GM23248 (cell line): ENCODE measurements at regions not wholly inside any gene's neighbourhood (a gene's known extent, or its start where the extent isn't known, plus 50 kb on each side); places are given as distances from the start of the nearest gene placed in this dataset.

Experiments used
- DNase-seq: peaks from one replicate; pipeline ENCODE4 v3.0.0-alpha.2; 2015
- H2AFZ ChIP-seq: fragments of 200-600 bp; sonication (generic); 2 replicates; pipeline ENCODE4 v1.6.1; 2016; ENCODE audit warnings: antibody characterized with exemption
- H3F3A ChIP-seq: fragments of 200-600 bp; sonication (generic); 2 replicates; pipeline ENCODE4 v1.6.1; 2016; ENCODE audit warnings: mild to moderate bottlenecking, antibody characterized with exemption, mixed run types; ENCODE audit not compliant: insufficient read depth
- H3K27ac ChIP-seq: fragments of 200-600 bp; sonication (generic); 2 replicates; pipeline ENCODE4 v1.5.1; 2016; ENCODE audit warnings: mild to moderate bottlenecking
- H3K27me3 ChIP-seq: fragments of 200-600 bp; sonication (generic); replicated peaks from 2 replicates; pipeline ENCODE4 v1.6.1; 2016; ENCODE audit warnings: mild to moderate bottlenecking; ENCODE audit not compliant: insufficient read depth
- H3K36me3 ChIP-seq: fragments of 200-600 bp; sonication (generic); 2 replicates; pipeline ENCODE4 v1.6.1; 2016; ENCODE audit warnings: low read depth, mild to moderate bottlenecking
- H3K4me1 ChIP-seq: fragments of 200-600 bp; sonication (generic); 2 replicates; pipeline ENCODE4 v1.6.1; 2016; ENCODE audit warnings: mild to moderate bottlenecking; ENCODE audit not compliant: insufficient read depth
- H3K4me2 ChIP-seq: fragments of 200-600 bp; sonication (generic); one replicate; pipeline ENCODE4 v1.6.1; 2016; ENCODE audit warnings: mild to moderate bottlenecking; ENCODE audit not compliant: unreplicated experiment
- H3K4me3 ChIP-seq: fragments of 200-600 bp; sonication (generic); 2 replicates; pipeline ENCODE4 v1.5.1; 2016; ENCODE audit warnings: mild to moderate bottlenecking
- H3K79me2 ChIP-seq: fragments of 200-600 bp; sonication (generic); 2 replicates; pipeline ENCODE4 v1.6.1; 2016; ENCODE audit warnings: mild to moderate bottlenecking; ENCODE audit not compliant: insufficient read depth
- H3K9ac ChIP-seq: fragments of 200-600 bp; sonication (generic); 2 replicates; pipeline ENCODE4 v1.6.1; 2016; ENCODE audit warnings: mild to moderate bottlenecking
- H3K9me2 ChIP-seq: fragments of 200-600 bp; sonication (generic); 2 replicates; pipeline ENCODE4 v1.6.1; 2016; ENCODE audit warnings: mixed run types, mild to moderate bottlenecking, moderate library complexity; ENCODE audit not compliant: insufficient read depth
- H3K9me3 ChIP-seq: fragments of 200-600 bp; sonication (generic); one replicate; pipeline ENCODE4 v1.6.1; 2017; ENCODE audit warnings: low read depth
- H4K20me1 ChIP-seq: fragments of 200-600 bp; sonication (generic); 2 replicates; pipeline ENCODE4 v1.6.0; 2016; ENCODE audit not compliant: insufficient read depth
- EZH2 ChIP-seq: fragments of 200-600 bp; sonication (generic); IDR thresholded peaks from 2 replicates; pipeline ENCODE4 v1.6.1; 2018; ENCODE audit warnings: antibody characterized with exemption, mild to moderate bottlenecking; ENCODE audit not compliant: insufficient read depth, poor library complexity, severe bottlenecking
- EZH2phosphoT487 ChIP-seq: fragments of 200-600 bp; sonication (generic); IDR thresholded peaks from 2 replicates; pipeline ENCODE4 v1.6.1; 2018; ENCODE audit warnings: antibody characterized with exemption, moderate library complexity, mild to moderate bottlenecking, low read depth; ENCODE audit not compliant: insufficient read depth
- WGBS, 2 experiments: methylation state at CpG; one replicate each; pipeline ENCODE4 v1.1.6; 2015 to 2017; ENCODE audit warnings: low lambda C conversion rate in 2 of 2, low coverage in 1 of 2; ENCODE audit errors: missing lambda C conversion rate in 2 of 2; 5-methylcytosine and 5-hydroxymethylcytosine counted together
- in situ Hi-C: fragments of 300-500 bp; cut with MboI; formaldehyde crosslinking; loops from 2 replicates; pipeline ENCODE4 v1.15.0; 2020

DNA sequence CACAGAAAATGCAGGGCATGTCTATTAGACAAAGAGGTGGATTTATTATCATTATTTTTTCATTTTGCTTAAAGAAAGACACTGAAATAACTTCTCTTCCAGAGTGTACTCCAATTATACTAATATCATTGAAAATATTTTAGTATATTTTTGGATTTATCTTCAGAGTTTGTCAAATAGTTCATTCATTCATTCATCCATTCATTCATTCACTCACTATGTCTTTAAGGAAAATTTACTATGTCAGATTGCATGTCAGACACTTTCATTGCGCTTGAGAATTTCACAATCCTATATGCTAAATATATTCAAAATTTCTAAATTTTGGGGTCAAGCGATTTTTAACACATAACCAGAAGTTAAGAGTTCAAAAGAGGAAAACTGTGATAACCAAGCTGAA, 479.1 kb downstream of the ZEB2 start:
- no peak overlapping the region for H3K27ac ChIP-seq
- no peak overlapping the region for H3K4me2 ChIP-seq
- no peak for TF ChIP-seq EZH2
- TF ChIP-seq EZH2phosphoT487 = no peak
- no peaks in the 10 kb centered on the region for H3K36me3 ChIP-seq
- H3K79me2 ChIP-seq = no peaks in the 10 kb centered on the region
- no peak overlapping the region for H2AFZ ChIP-seq
- no peaks in the 10 kb centered on the region for H3K9me2 ChIP-seq
- no peaks in the 10 kb centered on the region for H3F3A ChIP-seq
- H3K27me3 ChIP-seq = no peaks in the 10 kb centered on the region
- in situ Hi-C loops = no loop called here
- no peak overlapping the region for H3K4me3 ChIP-seq
- 99% methylated on average over 2 of the region's 2 CpGs for WGBS, 2 experiments
- H4K20me1 ChIP-seq = no peaks in the 10 kb centered on the region
- no peaks in the 10 kb centered on the region for H3K9me3 ChIP-seq
- no peak for DNase-seq
- no peak overlapping the region for H3K9ac ChIP-seq
- no peaks in the 10 kb centered on the region for H3K4me1 ChIP-seq

DNA sequence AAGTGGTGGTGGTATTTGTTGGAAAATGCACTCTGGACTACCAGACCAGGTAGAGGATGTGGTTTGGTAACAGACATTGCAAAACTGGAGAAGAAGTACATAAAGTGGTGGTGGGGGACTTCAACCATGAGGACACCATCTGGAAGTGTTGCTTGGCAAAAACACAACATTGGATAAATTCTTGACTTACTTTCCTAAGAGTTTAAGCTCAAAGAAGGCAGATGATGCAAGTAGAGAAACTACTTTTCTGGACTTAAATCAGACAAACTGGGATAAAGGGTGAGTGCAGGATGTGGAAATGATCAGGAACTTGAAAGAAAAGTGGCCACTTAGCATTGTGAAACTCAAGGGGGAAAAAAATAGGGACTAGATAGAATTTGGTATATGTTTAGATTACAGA, 487.4 kb downstream of the ZEB2 start:
- H3K79me2 ChIP-seq = no peaks in the 10 kb centered on the region
- peak; percentile 1 for DNase-seq
- no peak overlapping the region for H2AFZ ChIP-seq
- no peak overlapping the region for H3K4me2 ChIP-seq
- H3K9ac ChIP-seq = no peak overlapping the region
- no peak overlapping the region for H3K27ac ChIP-seq
- no peaks in the 10 kb centered on the region for H3F3A ChIP-seq
- in situ Hi-C loops = no loop called here
- H3K9me2 ChIP-seq = no peaks in the 10 kb centered on the region
- no peaks in the 10 kb centered on the region for H3K4me1 ChIP-seq
- no peaks in the 10 kb centered on the region for H3K36me3 ChIP-seq
- no peak overlapping the region for H3K4me3 ChIP-seq
- TF ChIP-seq EZH2 (no peak), EZH2phosphoT487 (no peak)
- no peaks in the 10 kb centered on the region for H3K27me3 ChIP-seq
- H3K9me3 ChIP-seq = no peaks in the 10 kb centered on the region
- no peaks in the 10 kb centered on the region for H4K20me1 ChIP-seq

DNA sequence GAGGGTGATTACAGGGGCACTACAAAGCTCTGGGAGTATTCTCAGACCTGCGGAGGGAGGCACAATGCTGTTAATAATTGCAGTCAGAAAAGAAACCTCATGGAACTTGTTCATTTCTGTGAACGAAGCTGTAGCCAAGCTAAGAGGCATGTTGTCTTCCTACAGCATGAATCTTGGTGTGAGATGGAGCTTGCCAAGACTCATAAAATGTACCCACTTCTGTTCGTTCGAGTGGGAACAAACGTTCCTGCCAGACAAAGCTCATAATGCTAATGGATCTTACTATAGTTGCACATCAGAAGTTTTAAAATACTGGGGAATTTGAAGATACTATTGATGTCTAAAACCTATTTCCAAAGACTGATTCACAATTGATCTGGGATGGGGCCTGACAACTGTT, 489.1 kb downstream of the ZEB2 start:
- no peak for DNase-seq
- Histone ChIP-seq H3K4me3 (no peak overlapping the region), H3K27me3 (no peaks in the 10 kb centered on the region), H4K20me1 (no peaks in the 10 kb centered on the region), H3K9me2 (no peaks in the 10 kb centered on the region), H3K9me3 (no peaks in the 10 kb centered on the region), H3K4me2 (no peak overlapping the region), H3K9ac (no peak overlapping the region), H2AFZ (0 out of 2 replicates have a peak overlapping the region, but pooled peaks have one; percentile 13), H3K79me2 (no peaks in the 10 kb centered on the region), H3K4me1 (no peaks in the 10 kb centered on the region), H3K27ac (no peak overlapping the region), H3F3A (no peaks in the 10 kb centered on the region), H3K36me3 (no peaks in the 10 kb centered on the region)
- in situ Hi-C loops = no loop called here
- WGBS, 2 experiments = 41 to 42% methylated on average over 5 of the region's 5 CpGs
- TF ChIP-seq EZH2 = no peak
- TF ChIP-seq EZH2phosphoT487 = no peak

DNA sequence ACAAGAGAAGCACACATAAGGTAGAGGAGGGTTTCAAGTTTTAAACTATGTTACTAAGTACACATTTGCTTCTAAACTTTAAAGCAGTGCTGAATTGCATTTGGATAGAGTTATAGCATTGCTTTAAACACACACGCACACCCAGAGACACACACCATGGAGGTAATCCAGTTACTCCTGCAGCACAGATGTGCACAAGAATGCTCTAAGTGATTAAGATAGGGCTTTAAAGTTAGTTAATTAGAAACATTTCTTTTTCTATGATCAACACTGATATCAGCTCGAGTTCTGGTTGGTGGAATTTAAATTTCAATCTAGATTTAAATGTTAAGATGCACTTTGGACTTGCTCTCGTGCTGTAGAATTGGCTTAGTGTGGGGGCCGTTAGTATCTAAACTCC, 492.3 kb downstream of the ZEB2 start:
- in situ Hi-C loops = no loop called here
- H3K27ac ChIP-seq = no peak overlapping the region

DNA sequence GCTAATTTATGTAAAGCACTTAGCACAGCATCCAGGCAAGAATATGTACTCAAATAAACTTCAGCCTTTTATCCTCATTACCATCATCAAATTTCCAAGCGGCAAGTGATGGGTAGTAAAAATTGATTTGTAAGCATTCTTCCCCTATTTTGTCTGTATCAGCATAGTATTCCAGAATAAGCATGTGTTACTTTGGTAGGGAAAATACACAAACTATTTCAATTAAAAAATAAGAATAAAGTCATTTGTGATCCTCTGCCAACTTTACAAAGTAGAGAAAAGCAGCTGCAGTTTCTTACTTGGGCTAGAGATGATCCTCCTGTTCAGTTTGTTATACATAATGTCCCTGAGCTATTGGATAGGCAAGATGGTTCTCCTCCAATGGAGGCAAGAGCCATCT, 493.2 kb downstream of the ZEB2 start:
- WGBS, 2 experiments = 43 to 69% methylated on average over 1 of the region's 1 CpG
- no peak overlapping the region for H2AFZ ChIP-seq
- no peaks in the 10 kb centered on the region for H3K79me2 ChIP-seq
- no peak overlapping the region for H3K27ac ChIP-seq
- H3K4me2 ChIP-seq = no peak overlapping the region
- no peaks in the 10 kb centered on the region for H3K4me1 ChIP-seq
- H3K9me3 ChIP-seq = peaks cover 6% of the 10 kb centered on the region
- H3K27me3 ChIP-seq = no peaks in the 10 kb centered on the region
- in situ Hi-C loops = no loop called here
- H3K36me3 ChIP-seq = no peaks in the 10 kb centered on the region
- H3K9me2 ChIP-seq = no peaks in the 10 kb centered on the region
- H3F3A ChIP-seq = no peaks in the 10 kb centered on the region
- TF ChIP-seq EZH2phosphoT487 (no peak), EZH2 (no peak)
- no peaks in the 10 kb centered on the region for H4K20me1 ChIP-seq
- H3K4me3 ChIP-seq = no peak overlapping the region
- no peak for DNase-seq
- H3K9ac ChIP-seq = no peak overlapping the region

More for the DNA sequence above, 492.3 kb downstream of the ZEB2 start:
- Histone ChIP-seq H3K9me2 (no peaks in the 10 kb centered on the region), H3K79me2 (no peaks in the 10 kb centered on the region), H3F3A (no peaks in the 10 kb centered on the region), H3K9me3 (peaks cover 5% of the 10 kb centered on the region), H3K4me2 (no peak overlapping the region), H3K4me1 (no peaks in the 10 kb centered on the region), H4K20me1 (no peaks in the 10 kb centered on the region), H3K36me3 (no peaks in the 10 kb centered on the region), H3K27me3 (no peaks in the 10 kb centered on the region), H2AFZ (no peak overlapping the region), H3K9ac (no peak overlapping the region), H3K4me3 (no peak overlapping the region)
- DNase-seq = no peak
- 89% methylated on average over 4 of the region's 4 CpGs for WGBS, 2 experiments
- no peak for TF ChIP-seq EZH2phosphoT487
- no peak for TF ChIP-seq EZH2
